Stimulated activated CD8-positive, alpha-beta memory T cell treated with anti-CD3 and anti-CD28 coated beads, Interleukin-15, amount 100 ng/mL, for 48 hours (primary cell): ENCODE measurements at regions not wholly inside any gene's neighbourhood (a gene's known extent, or its start where the extent isn't known, plus 50 kb on each side); places are given as distances from the start of the nearest gene placed in this dataset.

ENCODE experiments used
- DNase-seq, 2 donors: peaks; one replicate each; pipeline ENCODE4 v3.0.0-alpha.2; 2020; ENCODE audit warnings: low read depth in 2 of 2

GRCh38 chr22:49588739-49589138 lies 238.9 kb downstream of the BRD1 start:
- DNase-seq: no peak

GRCh38 chr22:49587987-49588386 lies 239.7 kb downstream of the BRD1 start:
- no peak for DNase-seq

- DNase-seq: no peak
These were observed 240.3 kb downstream of the BRD1 start for GRCh38 chr22:49587421-49587820.

GRCh38 chr22:49586873-49587272 lies 240.8 kb downstream of the BRD1 start:
- DNase-seq: no peak

- no peak for DNase-seq
These were observed 241.4 kb downstream of the BRD1 start for GRCh38 chr22:49586244-49586748.

GRCh38 chr22:49585461-49586243 lies 242.0 kb downstream of the BRD1 start:
- no peak for DNase-seq

- no peak for DNase-seq
These were observed 243.7 kb downstream of the BRD1 start for GRCh38 chr22:49583886-49584505.

GRCh38 chr22:49583341-49583740 lies 244.3 kb downstream of the BRD1 start:
- DNase-seq: no peak

- no peak for DNase-seq
These were observed 245.0 kb downstream of the BRD1 start for GRCh38 chr22:49582678-49583077.

GRCh38 chr22:49582181-49582580 lies 245.5 kb downstream of the BRD1 start:
- DNase-seq: no peak

GRCh38 chr22:49580024-49580423 lies 247.6 kb downstream of the BRD1 start:
- DNase-seq: no peak

GRCh38 chr22:49577168-49578060 lies 250.3 kb downstream of the BRD1 start:
- DNase-seq: no peak

- no peak for DNase-seq
These were observed 251.2 kb downstream of the BRD1 start for GRCh38 chr22:49576241-49577141.

GRCh38 chr22:49575703-49576081 lies 252.0 kb downstream of the BRD1 start:
- DNase-seq: no peak

GRCh38 chr22:49574881-49575702 lies 252.6 kb downstream of the BRD1 start:
- no peak for DNase-seq

- no peak for DNase-seq
These were observed 253.3 kb downstream of the BRD1 start for GRCh38 chr22:49574205-49574880.

GRCh38 chr22:49573109-49573765 lies 254.4 kb downstream of the BRD1 start:
- DNase-seq: no peak

GRCh38 chr22:49571326-49571725 lies 256.3 kb downstream of the BRD1 start:
- DNase-seq: no peak
